Vagina (tissue), 2 donors: ENCODE measurements at regions not wholly inside any gene's neighbourhood (a gene's known extent, or its start where the extent isn't known, plus 50 kb on each side); places are given as distances from the start of the nearest gene placed in this dataset.

Experiments
- CTCF ChIP-seq, 3 experiments: fragments of 450-650 bp in 2 of 3; fragments of 200-600 bp in 1 of 3; sonication (generic) in 1 of 3; IDR thresholded peaks; one replicate each; pipeline ENCODE4 v1.5.1; 2017 to 2019; ENCODE audit warnings: antibody characterized with exemption in 3 of 3, mild to moderate bottlenecking in 2 of 3, moderate library complexity in 2 of 3
- POLR2A ChIP-seq, 2 donors: fragments of 450-650 bp; IDR thresholded peaks; one replicate each; pipeline ENCODE4 v1.6.1; 2017; ENCODE audit warnings: antibody characterized with exemption in 2 of 2, mild to moderate bottlenecking in 2 of 2, moderate library complexity in 2 of 2
- POLR2AphosphoS5 ChIP-seq, 2 donors: sonication (generic); formaldehyde crosslinking; IDR thresholded peaks; one replicate each; pipeline ENCODE4 v1.9.0; 2017; ENCODE audit warnings: antibody characterized with exemption in 2 of 2, mild to moderate bottlenecking in 2 of 2, low read depth in 1 of 2; ENCODE audit not compliant: insufficient read depth in 1 of 2

- TF ChIP-seq CTCF (IDR thresholded peaks at IDR 0.05) = no peak
- TF ChIP-seq POLR2AphosphoS5 (IDR thresholded peaks at IDR 0.05; ENCODE audit: insufficient read depth in 1 of 2, low read depth in 1 of 2) = no peak
- no peak for TF ChIP-seq POLR2A (IDR thresholded peaks at IDR 0.05)
Observed at GRCh38 chr14:49315570-49315969, 270.6 kb downstream of the RPS29 start.
